Peyer's patch (tissue), 4 donors: ENCODE measurements at regions not wholly inside any gene's neighbourhood (a gene's known extent, or its start where the extent isn't known, plus 50 kb on each side); places are given as distances from the start of the nearest gene placed in this dataset.

Source experiments
- DNase-seq, 3 donors: peaks; one replicate each; pipeline ENCODE4 v3.0.0-alpha.2; 2017 to 2019
- H3K27ac ChIP-seq, 4 donors: fragments of 200-600 bp; sonication (generic); one replicate each; pipeline ENCODE4 v1.5.1; 2016 to 2019
- H3K27me3 ChIP-seq, 2 donors: fragments of 200-600 bp; sonication (generic); one replicate each; pipeline ENCODE4 v1.5.1; 2019
- H3K36me3 ChIP-seq, 3 donors: fragments of 200-600 bp; sonication (generic); one replicate each; pipeline ENCODE4 v1.5.1; 2016 to 2019
- H3K4me1 ChIP-seq, 4 donors: fragments of 200-600 bp; sonication (generic); one replicate each; pipeline ENCODE4 v1.5.1; 2016 to 2019
- H3K4me3 ChIP-seq, 4 donors: fragments of 200-600 bp; sonication (generic); 1 replicate in 3 of 4; 2 replicates in 1 of 4; pipeline ENCODE4 v1.5.1; 2016 to 2019; ENCODE audit warnings: mild to moderate bottlenecking in 1 of 4
- H3K9me3 ChIP-seq, 4 donors: fragments of 200-600 bp; sonication (generic); one replicate each; pipeline ENCODE4 v1.5.1; 2016 to 2019; ENCODE audit warnings: mild to moderate bottlenecking in 1 of 4
- POLR2A ChIP-seq, 2 donors: fragments of 450-650 bp; IDR thresholded peaks; one replicate each; pipeline ENCODE4 v1.5.1; 2017; ENCODE audit warnings: antibody characterized with exemption in 2 of 2, mild to moderate bottlenecking in 2 of 2, moderate library complexity in 2 of 2
- TF ChIP-seq, protein P1 (sequence below), 6 experiments: fragments of 450-650 bp in 4 of 6; fragments of 200-600 bp in 2 of 6; sonication (generic) in 1 of 6; IDR thresholded peaks; one replicate each; pipeline ENCODE4 v1.5.1; 2017 to 2019; ENCODE audit warnings: antibody characterized with exemption in 6 of 6, mild to moderate bottlenecking in 3 of 6, moderate library complexity in 1 of 6

DNA sequence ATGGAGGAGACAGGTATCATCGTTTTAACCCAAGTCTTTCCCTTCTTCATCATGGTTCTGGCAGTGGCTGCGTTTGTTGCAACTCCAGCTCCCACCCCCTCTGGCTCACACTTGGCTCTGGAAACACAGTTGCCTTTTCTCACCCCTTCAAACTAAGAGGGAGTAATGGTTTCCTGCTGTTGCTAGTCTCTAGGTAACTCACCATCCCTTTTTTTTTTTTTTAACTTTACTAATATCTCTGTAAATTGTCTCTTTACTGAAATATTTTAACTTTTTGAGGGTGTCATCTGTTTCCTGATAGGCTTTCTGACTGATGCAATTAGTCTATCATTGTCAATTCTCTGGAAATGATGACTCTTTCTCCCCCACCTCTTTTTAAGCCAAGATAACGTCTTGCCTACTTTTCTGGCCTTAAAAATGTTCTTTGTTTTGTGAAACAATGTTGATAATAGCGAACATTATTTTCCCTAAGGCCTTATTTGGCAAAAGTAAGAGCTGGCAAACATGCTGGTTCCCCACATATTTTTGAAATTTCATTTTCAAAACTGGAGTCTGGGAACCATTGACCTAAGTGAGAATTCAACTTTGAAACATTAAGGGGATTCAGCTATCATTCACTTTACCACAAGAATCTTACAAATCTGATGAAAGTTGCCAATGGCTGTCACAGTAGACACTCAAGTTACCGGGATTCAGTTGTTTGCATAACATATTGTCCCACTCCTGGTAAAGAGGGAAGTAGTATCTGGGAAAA is 85.3 kb downstream of the LEPR start:
- Histone ChIP-seq H3K4me3 (no peak overlapping the region), H3K27me3 (no peaks in the 10 kb centered on the region), H3K4me1 (no peaks in the 10 kb centered on the region), H3K36me3 (no peaks in the 10 kb centered on the region), H3K9me3 (no peaks in the 10 kb centered on the region), H3K27ac (no peak overlapping the region)
- no peak for DNase-seq
- no peak for TF ChIP-seq POLR2A (IDR thresholded peaks at IDR 0.05)
- TF ChIP-seq, protein P1, sequence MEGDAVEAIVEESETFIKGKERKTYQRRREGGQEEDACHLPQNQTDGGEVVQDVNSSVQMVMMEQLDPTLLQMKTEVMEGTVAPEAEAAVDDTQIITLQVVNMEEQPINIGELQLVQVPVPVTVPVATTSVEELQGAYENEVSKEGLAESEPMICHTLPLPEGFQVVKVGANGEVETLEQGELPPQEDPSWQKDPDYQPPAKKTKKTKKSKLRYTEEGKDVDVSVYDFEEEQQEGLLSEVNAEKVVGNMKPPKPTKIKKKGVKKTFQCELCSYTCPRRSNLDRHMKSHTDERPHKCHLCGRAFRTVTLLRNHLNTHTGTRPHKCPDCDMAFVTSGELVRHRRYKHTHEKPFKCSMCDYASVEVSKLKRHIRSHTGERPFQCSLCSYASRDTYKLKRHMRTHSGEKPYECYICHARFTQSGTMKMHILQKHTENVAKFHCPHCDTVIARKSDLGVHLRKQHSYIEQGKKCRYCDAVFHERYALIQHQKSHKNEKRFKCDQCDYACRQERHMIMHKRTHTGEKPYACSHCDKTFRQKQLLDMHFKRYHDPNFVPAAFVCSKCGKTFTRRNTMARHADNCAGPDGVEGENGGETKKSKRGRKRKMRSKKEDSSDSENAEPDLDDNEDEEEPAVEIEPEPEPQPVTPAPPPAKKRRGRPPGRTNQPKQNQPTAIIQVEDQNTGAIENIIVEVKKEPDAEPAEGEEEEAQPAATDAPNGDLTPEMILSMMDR (IDR thresholded peaks at IDR 0.05), result no peak

DNA sequence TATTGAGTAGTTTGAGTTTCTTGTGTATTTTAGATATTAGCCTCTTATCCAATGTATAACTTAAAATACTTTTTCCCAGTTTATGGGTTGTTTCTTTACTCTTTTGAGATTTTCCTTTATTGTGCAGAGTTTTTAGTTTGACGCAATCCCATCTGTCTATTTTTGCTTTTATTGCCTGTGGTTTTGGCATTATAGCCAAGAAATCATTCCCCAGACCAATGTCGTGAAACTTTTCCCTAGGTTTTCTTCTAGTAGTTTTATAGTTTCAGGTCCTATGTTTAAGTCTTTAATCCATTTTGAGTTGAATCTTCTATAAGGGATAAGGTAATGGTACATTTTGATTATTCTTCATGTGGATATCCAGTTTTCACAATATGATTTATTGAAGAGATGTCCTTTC is 87.6 kb downstream of the LEPR start:
- Histone ChIP-seq H3K9me3 (no peaks in the 10 kb centered on the region), H3K36me3 (no peaks in the 10 kb centered on the region), H3K27me3 (no peaks in the 10 kb centered on the region), H3K4me1 (no peaks in the 10 kb centered on the region), H3K4me3 (no peak overlapping the region), H3K27ac (no peak overlapping the region)
- no peak for DNase-seq
- TF ChIP-seq, protein P1 (IDR thresholded peaks at IDR 0.05), result no peak
- TF ChIP-seq POLR2A (IDR thresholded peaks at IDR 0.05), result no peak

DNA sequence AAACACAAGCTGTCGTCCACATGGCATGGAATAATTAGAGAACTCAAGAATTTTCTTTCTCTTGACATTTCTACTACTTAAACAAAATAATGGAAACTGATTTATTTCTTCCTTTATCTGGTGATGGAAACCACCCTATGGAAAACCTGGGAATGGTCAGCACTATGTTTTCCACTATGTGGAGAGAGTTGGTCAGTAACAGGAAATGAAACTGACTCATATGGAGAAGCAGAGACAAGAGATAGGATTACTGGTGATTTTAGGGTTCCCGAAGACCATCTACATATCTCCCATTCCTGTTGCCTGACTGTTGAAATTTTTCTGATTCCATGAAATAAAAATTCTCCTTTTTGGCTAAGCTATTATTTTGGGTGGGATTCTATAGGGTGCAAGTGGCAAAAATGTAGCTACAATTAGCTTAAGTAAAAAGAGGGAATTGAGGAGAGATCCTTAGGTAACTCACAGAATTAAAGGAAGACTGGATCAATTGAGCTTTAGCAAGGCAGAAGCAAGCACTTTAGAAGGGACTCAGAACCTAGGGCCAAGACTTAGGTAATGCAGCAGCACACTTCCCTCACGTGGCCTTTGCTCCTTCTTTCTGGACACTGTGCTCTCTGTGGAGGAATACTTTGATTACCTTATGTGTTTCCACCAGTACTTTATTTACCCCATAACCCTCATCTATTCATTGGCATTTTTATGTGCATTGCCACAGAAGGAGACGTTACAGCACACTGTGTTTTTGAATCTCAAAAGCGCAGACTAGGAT is 89.6 kb downstream of the LEPR start:
- H3K36me3 ChIP-seq, result no peaks in the 10 kb centered on the region
- no peaks in the 10 kb centered on the region for H3K27me3 ChIP-seq
- no peak overlapping the region for H3K27ac ChIP-seq
- H3K4me1 ChIP-seq, result no peaks in the 10 kb centered on the region
- no peaks in the 10 kb centered on the region for H3K9me3 ChIP-seq
- TF ChIP-seq POLR2A (IDR thresholded peaks at IDR 0.05), result no peak
- TF ChIP-seq, protein P1 (IDR thresholded peaks at IDR 0.05), result no peak
- DNase-seq, result no peak
- H3K4me3 ChIP-seq, result no peak overlapping the region

DNA sequence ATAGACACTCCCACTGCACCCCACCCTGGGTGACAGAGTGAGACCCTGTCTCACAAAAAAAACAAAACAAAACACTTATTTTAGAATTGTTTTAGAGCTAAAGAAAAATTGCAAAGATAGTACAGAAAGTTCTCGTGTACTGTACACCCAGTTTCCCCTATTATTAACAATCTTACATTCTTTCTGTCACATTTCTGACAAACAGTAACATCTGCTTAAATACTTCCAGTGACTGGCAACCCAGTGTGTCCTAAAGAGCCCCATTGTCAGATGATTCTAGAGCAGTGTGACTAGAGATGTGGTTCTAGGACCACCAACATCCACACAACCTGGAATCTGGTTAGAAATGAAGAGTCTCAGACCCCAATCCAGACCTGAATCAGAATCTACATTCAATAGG is 90.5 kb downstream of the LEPR start:
- H3K36me3 ChIP-seq, result no peaks in the 10 kb centered on the region
- DNase-seq, result no peak
- no peak overlapping the region for H3K27ac ChIP-seq
- H3K4me3 ChIP-seq, result no peak overlapping the region
- TF ChIP-seq, protein P1 (IDR thresholded peaks at IDR 0.05), result no peak
- no peak for TF ChIP-seq POLR2A (IDR thresholded peaks at IDR 0.05)
- no peaks in the 10 kb centered on the region for H3K9me3 ChIP-seq
- no peaks in the 10 kb centered on the region for H3K4me1 ChIP-seq
- no peaks in the 10 kb centered on the region for H3K27me3 ChIP-seq

DNA sequence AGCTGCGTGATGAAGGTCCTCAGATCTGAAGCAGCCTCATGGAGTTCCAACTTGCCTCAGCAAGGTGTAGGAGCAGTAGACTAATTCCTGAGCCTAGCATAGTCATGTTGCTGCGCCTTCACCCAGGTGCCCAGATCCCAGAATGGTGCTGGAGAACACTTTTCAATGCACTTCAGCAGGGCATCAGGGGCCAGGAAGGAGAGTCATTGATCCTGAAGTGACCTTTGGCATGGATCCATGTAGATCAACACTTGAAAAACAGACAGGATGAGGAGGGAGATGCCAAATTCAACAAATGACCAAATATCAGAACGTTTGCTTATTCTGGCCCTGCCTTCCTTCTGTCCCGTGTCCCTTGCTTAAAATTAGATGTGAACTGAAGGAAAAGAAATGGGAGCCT is 91.9 kb downstream of the LEPR start:
- no peaks in the 10 kb centered on the region for H3K4me1 ChIP-seq
- H3K27me3 ChIP-seq, result no peaks in the 10 kb centered on the region
- no peak for TF ChIP-seq POLR2A (IDR thresholded peaks at IDR 0.05)
- TF ChIP-seq, protein P1 (IDR thresholded peaks at IDR 0.05), result no peak

More for the DNA sequence above, 91.9 kb downstream of the LEPR start:
- Histone ChIP-seq H3K4me3 (no peak overlapping the region), H3K27ac (no peak overlapping the region), H3K36me3 (no peaks in the 10 kb centered on the region), H3K9me3 (no peaks in the 10 kb centered on the region)
- DNase-seq, result no peak
